SH-SY5Y (cell line): ENCODE measurements at regions not wholly inside any gene's neighbourhood (a gene's known extent, or its start where the extent isn't known, plus 50 kb on each side); places are given as distances from the start of the nearest gene placed in this dataset.

Experiments used
- GATA2 ChIP-seq: IDR thresholded peaks from 2 replicates; pipeline ENCODE4 v1.6.1; 2011; ENCODE audit warnings: mild to moderate bottlenecking, low read depth, low read length
- GATA3 ChIP-seq: IDR thresholded peaks from 2 replicates; pipeline ENCODE4 v1.6.1; 2011; ENCODE audit warnings: low read depth, mild to moderate bottlenecking, low read length, moderate library complexity

- TF ChIP-seq GATA3 (no peak), GATA2 (no peak)
These were observed 63.4 kb upstream of the IL12A start for GRCh38 chr3:159925248-159925647.

GRCh38 chr3:159926573-159926972 lies 62.1 kb upstream of the IL12A start:
- TF ChIP-seq GATA3 (no peak), GATA2 (no peak)

- TF ChIP-seq GATA3 (no peak), GATA2 (no peak)
These were observed 60.6 kb upstream of the IL12A start for GRCh38 chr3:159928071-159928491.

- no peak for TF ChIP-seq GATA2
- TF ChIP-seq GATA3, result no peak
These were observed 60.0 kb upstream of the IL12A start for GRCh38 chr3:159928666-159929065.

GRCh38 chr3:159929171-159930141 lies 59.2 kb upstream of the IL12A start:
- TF ChIP-seq GATA2, result no peak
- no peak for TF ChIP-seq GATA3

- TF ChIP-seq GATA3, result no peak
- no peak for TF ChIP-seq GATA2
These were observed 54.4 kb upstream of the IL12A start for GRCh38 chr3:159934216-159934615.

GRCh38 chr3:159936541-159936940 lies 52.1 kb upstream of the IL12A start:
- TF ChIP-seq GATA2 (no peak), GATA3 (no peak)

GRCh38 chr3:159937561-159938166 lies 51.0 kb upstream of the IL12A start:
- TF ChIP-seq GATA2 (no peak), GATA3 (no peak)

GRCh38 chr3:159938714-159939113 lies 49.9 kb upstream of the IL12A start:
- no peak for TF ChIP-seq GATA2
- TF ChIP-seq GATA3, result no peak
